ENCODE measurements at regions not wholly inside any gene's neighbourhood (a gene's known extent, or its start where the extent isn't known, plus 50 kb on each side); places are given as distances from the start of the nearest gene placed in this dataset.

- DNase-seq (ENCODE audit: extremely low read depth in 1 of 2, low read depth in 1 of 2), result no peak
Measured at GRCh38 chr4:181646864-181647263, 596.3 kb upstream of the TENM3 start.

- DNase-seq (ENCODE audit: extremely low read depth in 1 of 2, low read depth in 1 of 2), result no peak
Measured at GRCh38 chr4:181647396-181648147, 595.6 kb upstream of the TENM3 start.

- no peak for DNase-seq (ENCODE audit: extremely low read depth in 1 of 2, low read depth in 1 of 2)
Measured at GRCh38 chr4:181650033-181650825, 593.0 kb upstream of the TENM3 start.

- no peak for DNase-seq (ENCODE audit: extremely low read depth in 1 of 2, low read depth in 1 of 2)
Measured at GRCh38 chr4:181656748-181657147, 586.5 kb upstream of the TENM3 start.

- DNase-seq (ENCODE audit: extremely low read depth in 1 of 2, low read depth in 1 of 2), result no peak
Measured at GRCh38 chr4:181659202-181659601, 584.0 kb upstream of the TENM3 start.

GRCh38 chr4:181659876-181660275 lies 583.3 kb upstream of the TENM3 start:
- no peak for DNase-seq (ENCODE audit: extremely low read depth in 1 of 2, low read depth in 1 of 2)

GRCh38 chr4:181661090-181661489 lies 582.1 kb upstream of the TENM3 start:
- no peak for DNase-seq (ENCODE audit: extremely low read depth in 1 of 2, low read depth in 1 of 2)

- DNase-seq (ENCODE audit: extremely low read depth in 1 of 2, low read depth in 1 of 2), result no peak
Measured at GRCh38 chr4:181661923-181662322, 581.3 kb upstream of the TENM3 start.

GRCh38 chr4:181662383-181662782 lies 580.8 kb upstream of the TENM3 start:
- DNase-seq (ENCODE audit: extremely low read depth in 1 of 2, low read depth in 1 of 2), result no peak

GRCh38 chr4:181670506-181670905 lies 572.7 kb upstream of the TENM3 start:
- no peak for DNase-seq (ENCODE audit: extremely low read depth in 1 of 2, low read depth in 1 of 2)

GRCh38 chr4:181671672-181672071 lies 571.5 kb upstream of the TENM3 start:
- no peak for DNase-seq (ENCODE audit: extremely low read depth in 1 of 2, low read depth in 1 of 2)

GRCh38 chr4:181672751-181673150 lies 570.5 kb upstream of the TENM3 start:
- no peak for DNase-seq (ENCODE audit: extremely low read depth in 1 of 2, low read depth in 1 of 2)

GRCh38 chr4:181674315-181674875 lies 568.8 kb upstream of the TENM3 start:
- DNase-seq (ENCODE audit: extremely low read depth in 1 of 2, low read depth in 1 of 2), result no peak

GRCh38 chr4:181676546-181676945 lies 566.7 kb upstream of the TENM3 start:
- DNase-seq (ENCODE audit: extremely low read depth in 1 of 2, low read depth in 1 of 2), result no peak

GRCh38 chr4:181677201-181677600 lies 566.0 kb upstream of the TENM3 start:
- no peak for DNase-seq (ENCODE audit: extremely low read depth in 1 of 2, low read depth in 1 of 2)

- DNase-seq (ENCODE audit: extremely low read depth in 1 of 2, low read depth in 1 of 2), result no peak
Measured at GRCh38 chr4:181677621-181678020, 565.6 kb upstream of the TENM3 start.

- no peak for DNase-seq (ENCODE audit: extremely low read depth in 1 of 2, low read depth in 1 of 2)
Measured at GRCh38 chr4:181679754-181680153, 563.4 kb upstream of the TENM3 start.

- no peak for DNase-seq (ENCODE audit: extremely low read depth in 1 of 2, low read depth in 1 of 2)
Measured at GRCh38 chr4:181682367-181683047, 560.7 kb upstream of the TENM3 start.

GRCh38 chr4:181684310-181684709 lies 558.9 kb upstream of the TENM3 start:
- DNase-seq (ENCODE audit: extremely low read depth in 1 of 2, low read depth in 1 of 2), result no peak

GRCh38 chr4:181685461-181685860 lies 557.7 kb upstream of the TENM3 start:
- DNase-seq (ENCODE audit: extremely low read depth in 1 of 2, low read depth in 1 of 2), result no peak

- DNase-seq (ENCODE audit: extremely low read depth in 1 of 2, low read depth in 1 of 2), result no peak
Measured at GRCh38 chr4:181685911-181686310, 557.3 kb upstream of the TENM3 start.
